ENCODE measurements at regions not wholly inside any gene's neighbourhood (a gene's known extent, or its start where the extent isn't known, plus 50 kb on each side); places are given as distances from the start of the nearest gene placed in this dataset.

GRCh38 chr1:80678438-80678837, 1122.3 kb upstream of the ADGRL2 start:
- no peak for TF ChIP-seq CTCF (IDR thresholded peaks at IDR 0.05; ENCODE audit: low read length)
- TF ChIP-seq EZH2 (IDR thresholded peaks at IDR 0.05; ENCODE audit: borderline replicate concordance, low read length) = no peak
